ENCODE measurements at regions not wholly inside any gene's neighbourhood (a gene's known extent, or its start where the extent isn't known, plus 50 kb on each side); places are given as distances from the start of the nearest gene placed in this dataset.

- TF ChIP-seq, protein P1, sequence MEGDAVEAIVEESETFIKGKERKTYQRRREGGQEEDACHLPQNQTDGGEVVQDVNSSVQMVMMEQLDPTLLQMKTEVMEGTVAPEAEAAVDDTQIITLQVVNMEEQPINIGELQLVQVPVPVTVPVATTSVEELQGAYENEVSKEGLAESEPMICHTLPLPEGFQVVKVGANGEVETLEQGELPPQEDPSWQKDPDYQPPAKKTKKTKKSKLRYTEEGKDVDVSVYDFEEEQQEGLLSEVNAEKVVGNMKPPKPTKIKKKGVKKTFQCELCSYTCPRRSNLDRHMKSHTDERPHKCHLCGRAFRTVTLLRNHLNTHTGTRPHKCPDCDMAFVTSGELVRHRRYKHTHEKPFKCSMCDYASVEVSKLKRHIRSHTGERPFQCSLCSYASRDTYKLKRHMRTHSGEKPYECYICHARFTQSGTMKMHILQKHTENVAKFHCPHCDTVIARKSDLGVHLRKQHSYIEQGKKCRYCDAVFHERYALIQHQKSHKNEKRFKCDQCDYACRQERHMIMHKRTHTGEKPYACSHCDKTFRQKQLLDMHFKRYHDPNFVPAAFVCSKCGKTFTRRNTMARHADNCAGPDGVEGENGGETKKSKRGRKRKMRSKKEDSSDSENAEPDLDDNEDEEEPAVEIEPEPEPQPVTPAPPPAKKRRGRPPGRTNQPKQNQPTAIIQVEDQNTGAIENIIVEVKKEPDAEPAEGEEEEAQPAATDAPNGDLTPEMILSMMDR (IDR thresholded peaks at IDR 0.05; ENCODE audit: low read length), result no peak
- TF ChIP-seq EZH2 (IDR thresholded peaks at IDR 0.05; ENCODE audit: borderline replicate concordance, low read length), result no peak
Measured at GRCh38 chr20:57786304-57786932, 76.6 kb upstream of the PMEPA1 start.

All from OCI-LY1 (cell line).